NB4 (cell line): ENCODE measurements at regions not wholly inside any gene's neighbourhood (a gene's known extent, or its start where the extent isn't known, plus 50 kb on each side); places are given as distances from the start of the nearest gene placed in this dataset.

Source experiments
- DNase-seq: peaks from one replicate; pipeline ENCODE4 v3.0.0; 2010; ENCODE audit warnings: low read depth
- H3K4me3 ChIP-seq: one replicate; pipeline ENCODE4 v1.5.1; 2011; ENCODE audit warnings: mild to moderate bottlenecking, low read depth, low read length, moderate library complexity
- MYC ChIP-seq: IDR thresholded peaks from 2 replicates; pipeline ENCODE4 v1.6.1; 2011; ENCODE audit warnings: low read depth, low read length
- POLR2A ChIP-seq: IDR thresholded peaks from 2 replicates; pipeline ENCODE4 v1.6.1; 2011; ENCODE audit warnings: mild to moderate bottlenecking; ENCODE audit not compliant: insufficient read length; ENCODE audit errors: extremely low read depth
- TF ChIP-seq, protein P1 (sequence below): IDR thresholded peaks from one replicate; pipeline ENCODE4 v1.5.1; 2012; ENCODE audit warnings: low read depth, low read length
- TF ChIP-seq, protein P2 (sequence below): IDR thresholded peaks from 2 replicates; pipeline ENCODE4 v1.6.1; 2011; ENCODE audit warnings: low read depth, low read length

DNA sequence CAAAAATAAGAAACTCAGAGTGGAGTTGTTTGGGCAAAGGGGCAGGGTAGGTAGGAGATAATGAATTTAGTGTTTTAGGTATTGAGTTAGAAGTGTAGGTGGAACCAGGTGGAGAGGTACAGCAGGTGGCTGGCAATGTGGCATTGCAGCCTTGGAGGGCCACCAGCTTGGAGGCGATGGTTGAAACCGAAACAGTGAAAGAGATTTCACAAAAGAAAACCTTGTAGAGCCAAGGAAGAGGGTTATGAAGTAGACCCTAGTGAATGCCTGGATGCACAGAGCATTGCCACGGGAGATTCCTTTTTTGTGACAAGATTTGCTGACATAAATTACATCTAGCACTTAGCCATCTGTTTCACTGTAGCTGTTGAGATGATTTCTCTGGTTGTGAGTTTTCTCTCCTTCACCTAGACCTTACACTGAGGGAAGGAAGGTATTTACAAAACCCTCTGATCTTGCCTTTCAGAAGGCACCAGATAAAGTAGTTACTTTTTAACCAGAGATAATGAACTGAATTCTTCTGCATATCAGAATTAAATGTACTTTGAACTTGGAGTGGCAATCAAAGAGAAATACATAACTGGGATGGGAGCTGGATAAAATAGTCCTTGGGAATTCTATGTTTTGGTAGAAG, 104.1 kb upstream of the CASK start:
- TF ChIP-seq MYC (no peak), POLR2A (no peak)
- TF ChIP-seq, protein P1, sequence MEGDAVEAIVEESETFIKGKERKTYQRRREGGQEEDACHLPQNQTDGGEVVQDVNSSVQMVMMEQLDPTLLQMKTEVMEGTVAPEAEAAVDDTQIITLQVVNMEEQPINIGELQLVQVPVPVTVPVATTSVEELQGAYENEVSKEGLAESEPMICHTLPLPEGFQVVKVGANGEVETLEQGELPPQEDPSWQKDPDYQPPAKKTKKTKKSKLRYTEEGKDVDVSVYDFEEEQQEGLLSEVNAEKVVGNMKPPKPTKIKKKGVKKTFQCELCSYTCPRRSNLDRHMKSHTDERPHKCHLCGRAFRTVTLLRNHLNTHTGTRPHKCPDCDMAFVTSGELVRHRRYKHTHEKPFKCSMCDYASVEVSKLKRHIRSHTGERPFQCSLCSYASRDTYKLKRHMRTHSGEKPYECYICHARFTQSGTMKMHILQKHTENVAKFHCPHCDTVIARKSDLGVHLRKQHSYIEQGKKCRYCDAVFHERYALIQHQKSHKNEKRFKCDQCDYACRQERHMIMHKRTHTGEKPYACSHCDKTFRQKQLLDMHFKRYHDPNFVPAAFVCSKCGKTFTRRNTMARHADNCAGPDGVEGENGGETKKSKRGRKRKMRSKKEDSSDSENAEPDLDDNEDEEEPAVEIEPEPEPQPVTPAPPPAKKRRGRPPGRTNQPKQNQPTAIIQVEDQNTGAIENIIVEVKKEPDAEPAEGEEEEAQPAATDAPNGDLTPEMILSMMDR, result no peak
- TF ChIP-seq, protein P2, sequence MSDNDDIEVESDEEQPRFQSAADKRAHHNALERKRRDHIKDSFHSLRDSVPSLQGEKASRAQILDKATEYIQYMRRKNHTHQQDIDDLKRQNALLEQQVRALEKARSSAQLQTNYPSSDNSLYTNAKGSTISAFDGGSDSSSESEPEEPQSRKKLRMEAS, result no peak

DNA sequence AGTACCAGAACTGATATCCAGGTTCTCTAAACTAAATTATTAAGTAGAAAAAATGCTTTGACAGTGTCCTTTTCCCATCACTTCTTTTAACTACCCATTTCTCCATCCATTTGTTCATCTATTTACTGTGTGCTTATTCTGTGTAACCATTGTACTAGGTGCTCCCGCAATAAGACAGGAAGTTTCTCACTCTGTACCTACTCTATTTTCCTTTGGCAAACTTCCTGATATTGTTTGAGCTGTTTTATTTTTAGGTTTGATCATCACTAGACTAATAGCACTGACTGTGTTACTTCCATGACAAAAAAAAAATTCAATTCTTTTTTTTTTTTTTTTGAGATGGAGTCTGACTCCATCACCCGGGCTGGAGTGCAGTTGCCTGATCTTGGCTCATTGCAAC, 102.5 kb upstream of the CASK start:
- no peak for DNase-seq
- no peak overlapping the region for H3K4me3 ChIP-seq
- TF ChIP-seq MYC (no peak), POLR2A (no peak)
- TF ChIP-seq, protein P2, result no peak
- TF ChIP-seq, protein P1, result no peak

More for the DNA sequence above, 104.1 kb upstream of the CASK start:
- no peak for DNase-seq
- no peak overlapping the region for H3K4me3 ChIP-seq

DNA sequence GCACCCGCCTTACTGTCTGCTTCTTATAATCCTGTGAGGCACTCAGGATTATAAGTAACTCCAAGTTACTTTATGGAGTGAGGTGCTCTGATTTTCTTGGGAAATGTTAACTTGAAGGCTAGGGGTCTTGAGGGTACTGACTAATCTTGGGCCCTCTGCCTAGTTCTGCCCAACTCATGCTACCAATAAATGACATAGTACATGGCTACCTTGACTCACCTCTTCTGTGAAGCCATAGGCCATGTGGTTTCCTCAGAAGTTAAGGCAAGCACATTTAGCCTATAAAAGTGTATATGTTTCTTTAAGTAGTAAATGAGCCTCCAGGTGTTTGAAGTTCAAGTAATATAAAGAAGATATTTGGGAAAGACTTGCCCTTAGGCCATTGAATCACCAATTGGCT, 99.8 kb upstream of the CASK start:
- no peak for DNase-seq
- TF ChIP-seq, protein P1, result no peak
- TF ChIP-seq MYC (no peak), POLR2A (no peak)
- TF ChIP-seq, protein P2, result no peak
- H3K4me3 ChIP-seq, result no peak overlapping the region

DNA sequence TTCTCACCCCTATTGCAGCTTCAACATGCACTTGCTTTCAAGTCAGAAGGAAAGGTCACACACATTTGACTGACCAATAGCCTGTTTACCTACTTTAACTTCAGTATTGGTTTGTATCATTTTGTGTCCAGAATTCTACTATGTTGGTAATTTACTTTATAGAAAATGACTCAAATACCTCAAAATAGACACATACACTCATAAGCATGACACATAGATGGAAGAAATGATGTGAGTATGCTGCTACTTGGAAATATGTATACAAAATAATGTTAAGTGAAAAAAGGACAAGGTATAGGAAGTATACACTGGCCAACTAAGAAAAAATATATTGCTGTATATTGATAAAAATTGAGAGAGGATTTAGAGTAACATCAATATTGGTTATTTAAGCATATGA, 98.8 kb upstream of the CASK start:
- no peak for TF ChIP-seq POLR2A
- no peak for DNase-seq
- no peak overlapping the region for H3K4me3 ChIP-seq

DNA sequence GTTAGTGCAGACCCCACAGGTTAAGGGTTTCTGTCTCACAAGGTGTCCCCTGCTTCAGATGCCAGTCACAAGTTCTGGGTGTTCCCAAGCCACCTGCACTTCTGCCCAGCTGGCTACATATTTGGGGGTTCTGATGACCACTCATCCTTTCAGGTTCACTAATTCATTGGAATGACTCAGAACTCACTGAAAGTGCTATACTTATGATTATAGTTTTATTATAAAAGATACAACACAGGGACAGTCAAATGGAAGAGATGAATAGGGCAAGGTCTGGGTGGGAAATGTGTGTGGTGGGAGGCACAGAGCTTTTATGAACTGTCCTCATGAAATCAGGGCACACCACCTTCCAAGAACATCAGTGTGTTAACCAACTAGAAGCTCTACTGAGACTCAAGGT, 97.7 kb upstream of the CASK start:
- no peak for DNase-seq
- TF ChIP-seq, protein P2, result no peak
- no peak for TF ChIP-seq MYC
- TF ChIP-seq POLR2A, result no peak
- TF ChIP-seq, protein P1, result no peak
- no peak overlapping the region for H3K4me3 ChIP-seq

DNA sequence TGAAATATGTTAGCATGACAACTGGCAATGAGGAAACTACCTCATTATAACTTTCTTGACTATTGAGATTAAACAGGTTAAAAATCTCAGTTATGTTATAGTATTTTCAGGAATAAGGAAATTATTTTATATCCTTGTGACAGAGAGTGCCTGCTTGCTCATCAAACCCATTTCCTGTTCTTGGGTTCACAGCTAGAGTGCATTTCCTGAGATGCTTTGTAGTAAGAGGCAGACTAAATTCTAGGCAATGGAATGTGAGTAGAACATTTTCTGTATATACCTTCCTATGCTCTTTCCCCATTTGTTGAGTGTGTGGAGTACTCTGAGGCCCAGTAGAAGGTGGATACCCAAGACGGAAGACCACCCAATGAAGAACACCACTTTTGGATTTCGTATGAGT, 96.9 kb upstream of the CASK start:
- no peak for DNase-seq
- no peak overlapping the region for H3K4me3 ChIP-seq
- TF ChIP-seq, protein P2, result no peak
- TF ChIP-seq MYC (no peak), POLR2A (no peak)
- TF ChIP-seq, protein P1, result no peak
